HEK293T (cell line): ENCODE measurements at regions not wholly inside any gene's neighbourhood (a gene's known extent, or its start where the extent isn't known, plus 50 kb on each side); places are given as distances from the start of the nearest gene placed in this dataset.

ENCODE experiments used
- CTCF ChIA-PET: fragments of 350-600 bp; formaldehyde crosslinking; extraction: SDS; loops from one replicate; lab custom pipeline; 2021; ENCODE audit warnings: antibody characterized with exemption, inconsistent platforms; lab: Yijun Ruan, JAX
- POLR2A ChIA-PET: fragments of 350-600 bp; formaldehyde crosslinking; extraction: SDS; loops from one replicate; lab custom pipeline; 2020; ENCODE audit warnings: antibody characterized with exemption, inconsistent platforms; lab: Yijun Ruan, JAX
- DNase-seq: peaks from one replicate; pipeline ENCODE4 v3.0.0; 2012; ENCODE audit warnings: mixed read lengths; ENCODE audit errors: extremely low spot score
- ARNT ChIP-seq: fragments of 450-650 bp; IDR thresholded peaks from 2 replicates; pipeline ENCODE4 v1.6.1; 2017; ENCODE audit warnings: mild to moderate bottlenecking
- BHLHE40 ChIP-seq: fragments of 450-650 bp; IDR thresholded peaks from 2 replicates; pipeline ENCODE4 v1.6.1; 2016; ENCODE audit warnings: mild to moderate bottlenecking, moderate library complexity, borderline replicate concordance
- CTBP1 ChIP-seq: fragments of 450-650 bp; IDR thresholded peaks from 2 replicates; pipeline ENCODE4 v1.6.1; 2016; ENCODE audit warnings: borderline replicate concordance
- ELF4 ChIP-seq: fragments of 450-650 bp; IDR thresholded peaks from 2 replicates; pipeline ENCODE4 v1.6.1; 2017; ENCODE audit warnings: antibody characterized with exemption
- FOXA1 ChIP-seq: fragments of 450-650 bp; IDR thresholded peaks from 2 replicates; pipeline ENCODE4 v1.6.1; 2016; ENCODE audit warnings: mild to moderate bottlenecking
- FOXK2 ChIP-seq: fragments of 450-650 bp; IDR thresholded peaks from 2 replicates; pipeline ENCODE4 v1.6.1; 2016; ENCODE audit warnings: mild to moderate bottlenecking
- FOXM1 ChIP-seq: fragments of 450-650 bp; IDR thresholded peaks from 2 replicates; pipeline ENCODE4 v1.6.1; 2017; ENCODE audit warnings: mild to moderate bottlenecking, borderline replicate concordance
- HDGF ChIP-seq: fragments of 450-650 bp; IDR thresholded peaks from 2 replicates; pipeline ENCODE4 v1.6.1; 2017; ENCODE audit warnings: antibody characterized with exemption, borderline replicate concordance
- L3MBTL2 ChIP-seq: fragments of 450-650 bp; conservative IDR thresholded peaks from 2 replicates; pipeline ENCODE4 v1.6.1; 2016; ENCODE audit warnings: mild to moderate bottlenecking
- LEF1 ChIP-seq: fragments of 450-650 bp; IDR thresholded peaks from 2 replicates; pipeline ENCODE4 v1.6.1; 2017; ENCODE audit warnings: mild to moderate bottlenecking, borderline replicate concordance
- NFRKB ChIP-seq: fragments of 450-650 bp; IDR thresholded peaks from 2 replicates; pipeline ENCODE4 v1.6.1; 2016; ENCODE audit warnings: mild to moderate bottlenecking, moderate library complexity
- PKNOX1 ChIP-seq: fragments of 450-650 bp; IDR thresholded peaks from 2 replicates; pipeline ENCODE4 v1.6.1; 2016
- SP1 ChIP-seq: fragments of 450-650 bp; IDR thresholded peaks from 2 replicates; pipeline ENCODE4 v1.6.1; 2017
- SUZ12 ChIP-seq: fragments of 450-650 bp; IDR thresholded peaks from 2 replicates; pipeline ENCODE4 v1.6.1; 2016; ENCODE audit warnings: mild to moderate bottlenecking
- TARDBP ChIP-seq: fragments of 450-650 bp; IDR thresholded peaks from 2 replicates; pipeline ENCODE4 v1.6.1; 2016
- ZNF384 ChIP-seq: fragments of 450-650 bp; IDR thresholded peaks from 2 replicates; pipeline ENCODE4 v1.6.1; 2016

DNA sequence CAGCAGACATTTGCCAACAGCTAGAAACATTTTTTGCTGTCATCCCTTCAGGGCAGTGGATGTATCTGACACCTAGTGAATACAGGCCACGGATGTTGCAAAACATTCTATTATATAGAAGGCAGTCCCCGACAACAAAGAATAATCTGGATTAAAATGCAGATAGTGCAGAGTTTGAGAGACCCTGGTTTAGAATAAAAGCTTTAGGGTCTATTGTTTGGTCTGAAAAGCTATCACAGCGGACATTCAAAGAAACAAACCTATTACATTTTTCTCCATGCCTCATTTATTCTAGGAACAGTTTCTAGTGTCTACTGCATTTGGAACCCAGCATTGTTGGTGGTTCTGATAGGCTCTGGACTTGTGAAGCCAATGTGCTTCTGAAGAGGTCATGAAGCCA is 316.3 kb downstream of the TGFB2 start:
- no peak for TF ChIP-seq FOXK2
- TF ChIP-seq BHLHE40 = no peak
- TF ChIP-seq FOXA1 = no peak
- no peak for TF ChIP-seq CTBP1
- TF ChIP-seq ELF4 = no peak
- TF ChIP-seq FOXM1 = no peak
- TF ChIP-seq TARDBP = no peak
- no peak for TF ChIP-seq L3MBTL2
- TF ChIP-seq SP1 = no peak
- TF ChIP-seq ARNT = no peak
- no peak for TF ChIP-seq NFRKB
- no peak for TF ChIP-seq LEF1
- no peak for TF ChIP-seq SUZ12
- no peak for TF ChIP-seq HDGF
- ChIA-PET POLR2A (no interaction called here), CTCF (no interaction called here)
- DNase-seq = no peak

- ChIA-PET POLR2A (no interaction called here), CTCF (no interaction called here)
- no peak for DNase-seq
- TF ChIP-seq FOXA1 = no peak
- TF ChIP-seq ARNT = no peak
- TF ChIP-seq SP1 = no peak
- no peak for TF ChIP-seq PKNOX1
- no peak for TF ChIP-seq SUZ12
- TF ChIP-seq ZNF384 = no peak
Measured at GRCh38 chr1:218664385-218665170, 319.4 kb downstream of the TGFB2 start.

- CTCF ChIA-PET = no interaction called here
- DNase-seq = no peak
- POLR2A ChIA-PET = no interaction called here
- TF ChIP-seq FOXK2 (no peak), ELF4 (no peak), ZNF384 (no peak)
Measured at GRCh38 chr1:218665221-218665620, 320.1 kb downstream of the TGFB2 start.

DNA sequence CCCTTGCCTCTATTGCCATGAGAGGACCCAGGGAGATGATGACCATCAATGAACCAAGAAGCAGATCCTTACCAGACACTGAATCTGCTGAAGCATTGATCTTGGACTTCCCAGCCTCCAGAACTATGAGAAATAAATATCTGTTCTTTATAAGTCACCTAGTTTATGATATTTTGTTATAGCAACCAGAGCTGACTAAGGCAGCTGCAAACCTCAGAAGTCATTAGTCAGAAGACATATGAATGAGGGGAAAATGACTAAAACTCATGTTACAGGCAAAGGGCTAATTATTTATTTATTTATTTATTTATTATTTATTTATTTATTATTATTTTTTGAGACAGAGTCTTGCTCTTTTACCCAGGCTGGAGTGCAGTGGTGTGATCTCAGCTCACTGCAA is 321.1 kb downstream of the TGFB2 start:
- no peak for TF ChIP-seq ELF4
- no peak for TF ChIP-seq SUZ12
- TF ChIP-seq BHLHE40 = no peak
- TF ChIP-seq CTBP1 = no peak
- TF ChIP-seq TARDBP = no peak
- TF ChIP-seq FOXK2 = no peak
- no peak for TF ChIP-seq FOXM1
- TF ChIP-seq ARNT = no peak
- no peak for TF ChIP-seq SP1
- TF ChIP-seq L3MBTL2 = no peak
- DNase-seq = no peak
- POLR2A ChIA-PET = no interaction called here
- CTCF ChIA-PET = no interaction called here

DNA sequence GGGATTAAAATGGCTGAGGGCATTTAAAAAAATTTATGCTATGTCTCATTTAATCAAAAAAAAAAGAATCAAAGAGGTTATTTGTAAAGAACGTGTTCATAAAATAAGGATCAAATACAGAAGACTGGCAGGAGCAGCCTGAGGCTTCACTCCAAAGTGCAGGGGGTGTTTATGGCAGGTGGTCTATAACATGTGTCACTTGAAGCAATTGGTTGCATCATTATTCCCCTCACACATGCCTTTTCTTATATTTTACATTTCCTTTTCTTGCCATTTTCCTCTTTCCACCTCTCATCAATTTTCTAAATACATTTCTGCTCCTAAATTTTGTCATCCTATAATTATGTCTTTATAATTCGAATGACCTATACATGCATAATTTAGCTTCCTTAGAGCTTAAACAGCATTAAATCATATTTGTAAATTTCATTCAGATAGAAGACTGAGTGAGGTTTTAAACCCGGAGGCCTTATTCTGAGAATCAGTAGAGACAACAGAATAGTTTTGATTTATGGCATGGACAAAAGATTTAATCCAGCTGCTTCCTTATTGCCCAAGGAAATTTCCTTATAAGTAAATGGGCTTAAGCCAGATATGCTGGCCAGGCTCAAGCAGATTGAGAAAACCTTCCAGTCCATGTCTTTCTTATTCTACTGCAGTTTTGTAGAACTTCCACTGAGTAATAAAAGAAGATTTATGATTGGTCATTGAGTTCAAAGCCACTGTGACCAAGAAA is 322.8 kb downstream of the TGFB2 start:
- DNase-seq = no peak
- POLR2A ChIA-PET = no interaction called here
- CTCF ChIA-PET = no interaction called here
- no peak for TF ChIP-seq NFRKB
- no peak for TF ChIP-seq CTBP1
- TF ChIP-seq FOXM1 = no peak
- no peak for TF ChIP-seq L3MBTL2
- TF ChIP-seq ZNF384 = no peak
- TF ChIP-seq BHLHE40 = no peak
- no peak for TF ChIP-seq ELF4
- TF ChIP-seq ARNT = no peak
- TF ChIP-seq FOXA1 = no peak
- no peak for TF ChIP-seq FOXK2
- TF ChIP-seq LEF1 = no peak
- no peak for TF ChIP-seq SP1
- TF ChIP-seq TARDBP = no peak
- no peak for TF ChIP-seq SUZ12

- no peak for DNase-seq
- TF ChIP-seq TARDBP (no peak), SP1 (no peak), FOXA1 (no peak), ZNF384 (no peak)
- POLR2A ChIA-PET = no interaction called here
- CTCF ChIA-PET = no interaction called here
Measured at GRCh38 chr1:218669431-218669830, 324.3 kb downstream of the TGFB2 start.

GRCh38 chr1:218670875-218671274 is 325.7 kb downstream of the TGFB2 start:
- ChIA-PET CTCF (no interaction called here), POLR2A (no interaction called here)
- no peak for DNase-seq
- TF ChIP-seq SUZ12 = no peak
- no peak for TF ChIP-seq HDGF
- no peak for TF ChIP-seq PKNOX1
- TF ChIP-seq FOXK2 = no peak
- no peak for TF ChIP-seq SP1
- TF ChIP-seq BHLHE40 = no peak
- TF ChIP-seq NFRKB = no peak
- no peak for TF ChIP-seq TARDBP
- TF ChIP-seq L3MBTL2 = no peak
- no peak for TF ChIP-seq ELF4
- no peak for TF ChIP-seq CTBP1
- TF ChIP-seq ARNT = no peak
- no peak for TF ChIP-seq ZNF384
- no peak for TF ChIP-seq FOXM1
- no peak for TF ChIP-seq LEF1
